ENCODE measurements at regions not wholly inside any gene's neighbourhood (a gene's known extent, or its start where the extent isn't known, plus 50 kb on each side); places are given as distances from the start of the nearest gene placed in this dataset.
"Not testable (repeated sequence)": the region's sequence is repeated elsewhere in the genome, so short reads cannot be mapped to it uniquely, and the experiment has no call there.

DNA sequence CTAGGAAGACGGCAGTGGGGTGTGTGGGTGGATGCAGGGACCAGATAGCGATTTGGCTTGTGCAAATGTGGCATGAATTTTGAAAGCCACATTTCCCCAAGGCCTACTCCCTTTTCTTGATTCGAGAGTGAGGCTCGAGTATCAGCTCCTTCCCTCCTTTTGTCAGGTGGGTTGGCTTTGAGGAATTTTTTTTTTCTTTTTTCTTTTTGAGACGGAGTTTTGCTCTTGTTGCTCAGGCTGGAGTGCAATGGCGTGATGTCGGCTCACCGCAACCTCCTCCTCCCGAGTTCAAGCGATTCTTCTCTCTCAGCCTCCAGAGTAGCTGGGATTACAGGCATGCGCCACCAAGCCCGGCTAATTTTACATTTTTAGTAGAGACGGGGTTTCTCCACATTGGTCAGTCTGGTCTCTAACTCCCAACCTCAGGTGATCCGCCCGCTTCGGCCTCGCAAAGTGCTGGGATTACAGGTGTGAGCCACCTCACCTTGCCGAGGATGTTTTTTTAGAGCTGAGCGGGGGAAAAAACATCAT is 335.0 kb downstream of the SRGAP2C start:
- TF ChIP-seq CTCF (IDR thresholded peaks at IDR 0.05); POLR2AphosphoS5 (IDR thresholded peaks at IDR 0.05; ENCODE audit: low read depth, low read length); REST (IDR thresholded peaks at IDR 0.05; ENCODE audit: insufficient read depth in 1 of 2, low read depth in 2 of 2, low read length in 1 of 2): not testable (repeated sequence)

Data from Panc1 (cell line).